C4-2B (cell line): ENCODE measurements at regions not wholly inside any gene's neighbourhood (a gene's known extent, or its start where the extent isn't known, plus 50 kb on each side); places are given as distances from the start of the nearest gene placed in this dataset.

Source experiments
- ZFX ChIP-seq: fragments of 450-650 bp; IDR thresholded peaks from 2 replicates; pipeline ENCODE4 v1.6.1; 2017
- TF ChIP-seq, protein P1 (sequence below): fragments of 450-650 bp; conservative IDR thresholded peaks from 2 replicates; pipeline ENCODE4 v1.5.1; 2017; ENCODE audit warnings: mild to moderate bottlenecking

DNA sequence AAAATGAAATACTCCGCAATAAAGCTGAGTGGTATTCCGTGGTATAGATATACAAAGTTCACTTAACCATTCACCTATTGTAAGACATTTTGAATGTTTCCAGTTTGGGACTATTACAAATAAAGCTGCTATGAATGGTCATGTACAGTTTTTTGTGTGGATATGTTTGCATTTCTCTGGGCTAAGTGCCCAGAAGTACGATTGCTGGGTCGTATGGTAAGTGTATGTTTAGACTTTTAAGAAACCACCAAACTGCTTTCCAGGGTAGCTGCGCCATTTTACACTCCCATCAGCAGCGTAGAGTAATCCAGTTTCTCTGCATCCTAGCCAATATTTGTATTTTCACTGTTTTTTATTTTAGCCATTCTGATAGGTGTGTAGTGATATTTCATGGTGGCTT is 208.4 kb upstream of the TLE3 start:
- TF ChIP-seq, protein P1, sequence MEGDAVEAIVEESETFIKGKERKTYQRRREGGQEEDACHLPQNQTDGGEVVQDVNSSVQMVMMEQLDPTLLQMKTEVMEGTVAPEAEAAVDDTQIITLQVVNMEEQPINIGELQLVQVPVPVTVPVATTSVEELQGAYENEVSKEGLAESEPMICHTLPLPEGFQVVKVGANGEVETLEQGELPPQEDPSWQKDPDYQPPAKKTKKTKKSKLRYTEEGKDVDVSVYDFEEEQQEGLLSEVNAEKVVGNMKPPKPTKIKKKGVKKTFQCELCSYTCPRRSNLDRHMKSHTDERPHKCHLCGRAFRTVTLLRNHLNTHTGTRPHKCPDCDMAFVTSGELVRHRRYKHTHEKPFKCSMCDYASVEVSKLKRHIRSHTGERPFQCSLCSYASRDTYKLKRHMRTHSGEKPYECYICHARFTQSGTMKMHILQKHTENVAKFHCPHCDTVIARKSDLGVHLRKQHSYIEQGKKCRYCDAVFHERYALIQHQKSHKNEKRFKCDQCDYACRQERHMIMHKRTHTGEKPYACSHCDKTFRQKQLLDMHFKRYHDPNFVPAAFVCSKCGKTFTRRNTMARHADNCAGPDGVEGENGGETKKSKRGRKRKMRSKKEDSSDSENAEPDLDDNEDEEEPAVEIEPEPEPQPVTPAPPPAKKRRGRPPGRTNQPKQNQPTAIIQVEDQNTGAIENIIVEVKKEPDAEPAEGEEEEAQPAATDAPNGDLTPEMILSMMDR: no peak
- no peak for TF ChIP-seq ZFX
